M059J (cell line): ENCODE measurements at regions not wholly inside any gene's neighbourhood (a gene's known extent, or its start where the extent isn't known, plus 50 kb on each side); places are given as distances from the start of the nearest gene placed in this dataset.
"Not testable (repeated sequence)": the region's sequence is repeated elsewhere in the genome, so short reads cannot be mapped to it uniquely, and the experiment has no call there.

Experiments used
- DNase-seq: peaks from one replicate; pipeline ENCODE4 v3.0.0-alpha.2; 2012; ENCODE audit warnings: low read depth

- no peak for DNase-seq
Observed at GRCh38 chr13:81565849-81566248, 1224.9 kb upstream of the SPRY2 start.

- no peak for DNase-seq
Observed at GRCh38 chr13:81563091-81563490, 1222.2 kb upstream of the SPRY2 start.

GRCh38 chr13:81562598-81562997, 1221.7 kb upstream of the SPRY2 start:
- no peak for DNase-seq

- DNase-seq = no peak
Observed at GRCh38 chr13:81551036-81551435, 1210.1 kb upstream of the SPRY2 start.

- DNase-seq = not testable (repeated sequence)
Observed at GRCh38 chr13:81546294-81546693, 1205.4 kb upstream of the SPRY2 start.

- no peak for DNase-seq
Observed at GRCh38 chr13:81540777-81541176, 1199.9 kb upstream of the SPRY2 start.

GRCh38 chr13:81539643-81540150, 1198.8 kb upstream of the SPRY2 start:
- DNase-seq = no peak

GRCh38 chr13:81498969-81499368, 1158.0 kb upstream of the SPRY2 start:
- DNase-seq = no peak

- DNase-seq = no peak
Observed at GRCh38 chr13:81493144-81493543, 1152.2 kb upstream of the SPRY2 start.

GRCh38 chr13:81492449-81492848, 1151.5 kb upstream of the SPRY2 start:
- no peak for DNase-seq

- DNase-seq = no peak
Observed at GRCh38 chr13:81488021-81488420, 1147.1 kb upstream of the SPRY2 start.

GRCh38 chr13:81487151-81487550, 1146.2 kb upstream of the SPRY2 start:
- no peak for DNase-seq

- DNase-seq = no peak
Observed at GRCh38 chr13:81480634-81481033, 1139.7 kb upstream of the SPRY2 start.

GRCh38 chr13:81473366-81473899, 1132.5 kb upstream of the SPRY2 start:
- no peak for DNase-seq

- DNase-seq = no peak
Observed at GRCh38 chr13:81458170-81458569, 1117.2 kb upstream of the SPRY2 start.

GRCh38 chr13:81446441-81446840, 1105.5 kb upstream of the SPRY2 start:
- DNase-seq = no peak

- no peak for DNase-seq
Observed at GRCh38 chr13:81442904-81443303, 1102.0 kb upstream of the SPRY2 start.

- no peak for DNase-seq
Observed at GRCh38 chr13:81425286-81425685, 1084.4 kb upstream of the SPRY2 start.

- DNase-seq = no peak
Observed at GRCh38 chr13:81409284-81409683, 1068.4 kb upstream of the SPRY2 start.

GRCh38 chr13:81408647-81409046, 1067.7 kb upstream of the SPRY2 start:
- DNase-seq = no peak

- DNase-seq = no peak
Observed at GRCh38 chr13:81406639-81407292, 1065.8 kb upstream of the SPRY2 start.

- DNase-seq = no peak
Observed at GRCh38 chr13:81406022-81406421, 1065.1 kb upstream of the SPRY2 start.

GRCh38 chr13:81396192-81396591, 1055.3 kb upstream of the SPRY2 start:
- no peak for DNase-seq

- no peak for DNase-seq
Observed at GRCh38 chr13:81395368-81395767, 1054.4 kb upstream of the SPRY2 start.
